HepG2 (cell line): ENCODE measurements at regions not wholly inside any gene's neighbourhood (a gene's known extent, or its start where the extent isn't known, plus 50 kb on each side); places are given as distances from the start of the nearest gene placed in this dataset.
A peak's percentile ranks its signal among the peaks of the same experiment; 100 is the strongest.

ENCODE experiments used
- ATF1 ChIP-seq: IDR thresholded peaks from 2 replicates; pipeline ENCODE4 v1.6.1; 2016; ENCODE audit warnings: mild to moderate bottlenecking, control low read depth
- ATF2 ChIP-seq: sonication (generic); formaldehyde crosslinking; IDR thresholded peaks from 2 replicates; pipeline ENCODE4 v1.4.0; 2020; ENCODE audit warnings: missing genetic modification reagents
- FOXA3 ChIP-seq: IDR thresholded peaks from 2 replicates; pipeline ENCODE4 v1.6.1; 2016; ENCODE audit warnings: missing genetic modification reagents, missing compliant biosample characterization
- GATAD2A ChIP-seq: IDR thresholded peaks from 2 replicates; pipeline ENCODE4 v1.6.1; 2016
- MAFG ChIP-seq: sonication (generic); formaldehyde crosslinking; IDR thresholded peaks from 2 replicates; pipeline ENCODE4 v1.5.1; 2020; ENCODE audit warnings: mild to moderate bottlenecking, missing genetic modification reagents
- MED1 ChIP-seq: sonication (generic); formaldehyde crosslinking; IDR thresholded peaks from 2 replicates; pipeline ENCODE4 v1.4.0; 2020; ENCODE audit warnings: missing genetic modification reagents
- MED8 ChIP-seq: sonication (generic); formaldehyde crosslinking; IDR thresholded peaks from 2 replicates; pipeline ENCODE4 v1.8.1; 2023; ENCODE audit warnings: mild to moderate bottlenecking, missing genetic modification reagents; ENCODE audit not compliant: insufficient replicate concordance
- NR2F1 ChIP-seq, 2 experiments: fragments of 450-650 bp in 1 of 2; formaldehyde crosslinking in 1 of 2; IDR thresholded peaks; 2 replicates each; pipeline versions ENCODE4 v1.5.0 to v1.6.1; 2016 to 2020; ENCODE audit warnings: mild to moderate bottlenecking in 1 of 2, missing compliant biosample characterization in 1 of 2, missing genetic modification reagents in 1 of 2, moderate library complexity in 1 of 2
- PRDM10 ChIP-seq: sonication (generic); formaldehyde crosslinking; IDR thresholded peaks from 2 replicates; pipeline ENCODE4 v1.4.0; 2020; ENCODE audit warnings: low read depth, missing genetic modification reagents
- PTBP1 ChIP-seq: fragments of 200-400 bp; formaldehyde crosslinking; IDR thresholded peaks from 2 replicates; pipeline ENCODE4 v1.6.1; 2018; ENCODE audit warnings: low read length, low read depth; ENCODE audit not compliant: poor library complexity, severe bottlenecking
- RBAK ChIP-seq: sonication (generic); formaldehyde crosslinking; IDR thresholded peaks from 2 replicates; pipeline ENCODE4 v1.5.1; 2020; ENCODE audit warnings: mild to moderate bottlenecking, missing genetic modification reagents
- SALL2 ChIP-seq: sonication (generic); formaldehyde crosslinking; IDR thresholded peaks from 2 replicates; pipeline ENCODE4 v1.8.1; 2023; ENCODE audit warnings: mild to moderate bottlenecking, missing genetic modification reagents, inconsistent platforms
- STAG1 ChIP-seq: sonication (generic); formaldehyde crosslinking; IDR thresholded peaks from 2 replicates; pipeline ENCODE4 v1.4.0; 2020; ENCODE audit warnings: missing genetic modification reagents
- TAF1 ChIP-seq: sonication (generic); formaldehyde crosslinking; IDR thresholded peaks from 2 replicates; pipeline ENCODE4 v1.4.0; 2020; ENCODE audit warnings: missing genetic modification reagents
- TARDBP ChIP-seq: sonication (generic); formaldehyde crosslinking; IDR thresholded peaks from 2 replicates; pipeline ENCODE4 v1.8.0; 2022; ENCODE audit warnings: mild to moderate bottlenecking, missing genetic modification reagents
- ZFP82 ChIP-seq: sonication (generic); formaldehyde crosslinking; IDR thresholded peaks from 2 replicates; pipeline ENCODE4 v1.5.1; 2020; ENCODE audit warnings: mild to moderate bottlenecking, missing genetic modification reagents, borderline replicate concordance
- ZNF75D ChIP-seq: sonication (generic); formaldehyde crosslinking; IDR thresholded peaks from 2 replicates; pipeline ENCODE4 v1.8.1; 2023; ENCODE audit warnings: missing genetic modification reagents, mild to moderate bottlenecking, borderline replicate concordance
- ZNF891 ChIP-seq: sonication (generic); formaldehyde crosslinking; IDR thresholded peaks from 2 replicates; pipeline ENCODE4 v1.5.0; 2020; ENCODE audit warnings: mild to moderate bottlenecking, missing genetic modification reagents
- TF ChIP-seq, protein P1 (sequence below): sonication (generic); formaldehyde crosslinking; IDR thresholded peaks from 2 replicates; pipeline ENCODE4 v1.5.0; 2020; ENCODE audit warnings: missing genetic modification reagents
- TF ChIP-seq, protein P2 (sequence below): IDR thresholded peaks from 2 replicates; pipeline ENCODE4 v1.6.1; 2016; ENCODE audit warnings: low read depth, borderline replicate concordance
- TF ChIP-seq, protein P3 (sequence below), 2 experiments: fragments of 450-650 bp in 1 of 2; sonication (generic) in 1 of 2; formaldehyde crosslinking; IDR thresholded peaks; 2 replicates each; pipeline versions ENCODE4 v1.5.0 to v1.8.0; 2020 to 2022; ENCODE audit warnings: mild to moderate bottlenecking in 1 of 2, missing genetic modification reagents in 1 of 2
- TF ChIP-seq, protein P4 (sequence below): sonication (generic); formaldehyde crosslinking; IDR thresholded peaks from 2 replicates; pipeline ENCODE4 v1.5.0; 2020; ENCODE audit warnings: missing genetic modification reagents

DNA sequence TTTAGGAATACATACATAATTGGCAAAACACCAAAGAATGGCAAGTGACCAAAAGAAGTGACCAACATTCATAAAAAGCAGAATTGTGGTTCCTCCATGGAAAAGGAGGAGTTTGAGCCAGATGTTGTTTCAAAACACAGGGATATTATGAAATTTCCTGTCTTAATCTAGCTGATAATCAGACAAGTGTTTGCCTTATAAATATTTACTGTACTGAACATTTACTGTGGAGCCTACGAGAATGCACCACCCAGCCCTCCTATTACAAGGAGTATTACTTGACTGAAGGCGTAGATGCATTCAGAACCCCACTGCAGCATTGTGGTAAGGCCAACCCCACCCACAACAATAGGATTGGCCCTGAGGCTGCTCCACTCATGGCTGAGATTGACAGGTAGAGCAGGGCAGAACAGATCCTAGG lies 118.9 kb downstream of the AKR1D1 start (continued):
- no peak for TF ChIP-seq PRDM10 (CRISPR knock-in tag)
- TF ChIP-seq STAG1 (CRISPR knock-in tag) = no peak
- TF ChIP-seq, protein P1, sequence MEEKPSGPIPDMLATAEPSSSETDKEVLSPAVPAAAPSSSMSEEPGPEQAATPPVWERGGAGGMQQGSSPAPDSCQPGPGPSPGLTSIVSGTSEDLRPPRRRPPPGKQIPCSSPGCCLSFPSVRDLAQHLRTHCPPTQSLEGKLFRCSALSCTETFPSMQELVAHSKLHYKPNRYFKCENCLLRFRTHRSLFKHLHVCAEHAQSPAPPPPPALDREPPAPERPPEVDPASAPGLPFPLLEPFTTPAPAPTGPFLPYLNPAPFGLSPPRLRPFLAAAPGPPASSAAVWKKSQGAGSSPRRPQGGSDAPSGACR (CRISPR knock-in tag) = no peak
- no peak for TF ChIP-seq ZFP82
- TF ChIP-seq MED8 (CRISPR knock-in tag) = no peak
- no peak for TF ChIP-seq SALL2 (CRISPR knock-in tag)
- TF ChIP-seq FOXA3 (CRISPR knock-in tag) = peak; percentile 73
- TF ChIP-seq TARDBP (CRISPR knock-in tag) = no peak
- TF ChIP-seq ZNF75D (CRISPR knock-in tag) = no peak
- no peak for TF ChIP-seq ATF1 (CRISPR knock-in tag)
- TF ChIP-seq MAFG (CRISPR knock-in tag) = no peak
- no peak for TF ChIP-seq NR2F1 (CRISPR knock-in tag; IDR thresholded peaks at IDR 0.05)
- TF ChIP-seq ATF2 = no peak
- peak; percentile 68 for TF ChIP-seq GATAD2A (CRISPR knock-in tag)
- TF ChIP-seq MED1 (CRISPR knock-in tag) = peak; percentile 64
- no peak for TF ChIP-seq ZNF891 (CRISPR knock-in tag)
- TF ChIP-seq TAF1 (CRISPR knock-in tag) = no peak
- TF ChIP-seq, protein P2, sequence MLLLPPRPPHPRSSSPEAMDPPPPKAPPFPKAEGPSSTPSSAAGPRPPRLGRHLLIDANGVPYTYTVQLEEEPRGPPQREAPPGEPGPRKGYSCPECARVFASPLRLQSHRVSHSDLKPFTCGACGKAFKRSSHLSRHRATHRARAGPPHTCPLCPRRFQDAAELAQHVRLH (CRISPR knock-in tag) = no peak
- no peak for TF ChIP-seq RBAK (CRISPR knock-in tag)
- TF ChIP-seq, protein P3, sequence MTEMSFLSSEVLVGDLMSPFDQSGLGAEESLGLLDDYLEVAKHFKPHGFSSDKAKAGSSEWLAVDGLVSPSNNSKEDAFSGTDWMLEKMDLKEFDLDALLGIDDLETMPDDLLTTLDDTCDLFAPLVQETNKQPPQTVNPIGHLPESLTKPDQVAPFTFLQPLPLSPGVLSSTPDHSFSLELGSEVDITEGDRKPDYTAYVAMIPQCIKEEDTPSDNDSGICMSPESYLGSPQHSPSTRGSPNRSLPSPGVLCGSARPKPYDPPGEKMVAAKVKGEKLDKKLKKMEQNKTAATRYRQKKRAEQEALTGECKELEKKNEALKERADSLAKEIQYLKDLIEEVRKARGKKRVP (CRISPR knock-in tag; IDR thresholded peaks at IDR 0.05) = peak in 1 of 2 experiments; percentile 27; a peak in 1 of 4 replicates
- TF ChIP-seq, protein P4, sequence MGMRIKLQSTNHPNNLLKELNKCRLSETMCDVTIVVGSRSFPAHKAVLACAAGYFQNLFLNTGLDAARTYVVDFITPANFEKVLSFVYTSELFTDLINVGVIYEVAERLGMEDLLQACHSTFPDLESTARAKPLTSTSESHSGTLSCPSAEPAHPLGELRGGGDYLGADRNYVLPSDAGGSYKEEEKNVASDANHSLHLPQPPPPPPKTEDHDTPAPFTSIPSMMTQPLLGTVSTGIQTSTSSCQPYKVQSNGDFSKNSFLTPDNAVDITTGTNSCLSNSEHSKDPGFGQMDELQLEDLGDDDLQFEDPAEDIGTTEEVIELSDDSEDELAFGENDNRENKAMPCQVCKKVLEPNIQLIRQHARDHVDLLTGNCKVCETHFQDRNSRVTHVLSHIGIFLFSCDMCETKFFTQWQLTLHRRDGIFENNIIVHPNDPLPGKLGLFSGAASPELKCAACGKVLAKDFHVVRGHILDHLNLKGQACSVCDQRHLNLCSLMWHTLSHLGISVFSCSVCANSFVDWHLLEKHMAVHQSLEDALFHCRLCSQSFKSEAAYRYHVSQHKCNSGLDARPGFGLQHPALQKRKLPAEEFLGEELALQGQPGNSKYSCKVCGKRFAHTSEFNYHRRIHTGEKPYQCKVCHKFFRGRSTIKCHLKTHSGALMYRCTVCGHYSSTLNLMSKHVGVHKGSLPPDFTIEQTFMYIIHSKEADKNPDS = no peak
- no peak for TF ChIP-seq PTBP1
